Upper lobe of left lung (tissue), 6 donors: ENCODE measurements at regions not wholly inside any gene's neighbourhood (a gene's known extent, or its start where the extent isn't known, plus 50 kb on each side); places are given as distances from the start of the nearest gene placed in this dataset.

ENCODE experiments used
- ATAC-seq, 2 donors: fragments of 200-7000 bp; cut with Tn5 transposase; one replicate each; pipeline ENCODE4 v1.9.1; 2022; ENCODE audit warnings: mild to moderate bottlenecking in 2 of 2, moderate library complexity in 2 of 2; ENCODE audit not compliant: low FRiP score in 2 of 2
- DNase-seq, 2 donors: peaks; one replicate each; pipeline ENCODE4 v3.0.0-alpha.2; 2019 to 2020
- H3K27ac ChIP-seq, 4 donors: fragments of 200-600 bp; sonication (generic); one replicate each; pipeline ENCODE4 v1.5.1; 2016 to 2019
- H3K27me3 ChIP-seq, 4 donors: fragments of 200-600 bp; sonication (generic); one replicate each; pipeline ENCODE4 v1.5.1; 2017 to 2019
- H3K36me3 ChIP-seq, 4 donors: fragments of 200-600 bp; sonication (generic); one replicate each; pipeline ENCODE4 v1.5.1; 2016 to 2019
- H3K4me1 ChIP-seq, 4 donors: fragments of 200-600 bp; sonication (generic); one replicate each; pipeline ENCODE4 v1.5.1; 2018 to 2019
- H3K4me3 ChIP-seq, 4 donors: fragments of 200-600 bp; sonication (generic); one replicate each; pipeline ENCODE4 v1.5.1; 2017 to 2019; ENCODE audit warnings: mild to moderate bottlenecking in 2 of 4, moderate library complexity in 1 of 4
- H3K9me3 ChIP-seq, 4 donors: fragments of 200-600 bp; sonication (generic); one replicate each; pipeline ENCODE4 v1.5.1; 2018 to 2019
- CTCF ChIP-seq, 6 experiments: fragments of 450-650 bp in 4 of 6; fragments of 200-600 bp in 2 of 6; sonication (generic) in 2 of 6; IDR thresholded peaks; one replicate each; pipeline ENCODE4 v1.5.1; 2016 to 2019; ENCODE audit warnings: antibody characterized with exemption in 6 of 6
- EP300 ChIP-seq, 4 donors: sonication (generic); formaldehyde crosslinking; IDR thresholded peaks; one replicate each; pipeline ENCODE4 v1.5.1; 2017; ENCODE audit warnings: antibody characterized with exemption in 4 of 4, control low read depth in 2 of 4
- POLR2A ChIP-seq, 4 donors: fragments of 450-650 bp; IDR thresholded peaks; one replicate each; pipeline ENCODE4 v1.5.1; 2016 to 2017; ENCODE audit warnings: antibody characterized with exemption in 4 of 4, mild to moderate bottlenecking in 2 of 4
- POLR2AphosphoS5 ChIP-seq, 2 donors: sonication (generic); formaldehyde crosslinking; IDR thresholded peaks; one replicate each; pipeline ENCODE4 v1.5.1; 2017; ENCODE audit warnings: antibody characterized with exemption in 2 of 2
- WGBS, 2 donors: methylation state at CpG; one replicate each; pipeline ENCODE4 v1.1.5; 2017 to 2018; 5-methylcytosine and 5-hydroxymethylcytosine counted together
- donor health status: DM: no; HTN: no; CAD: no; lungs with moderate emphysema.
- donor health status: DM: no; HTN: yes; CAD: no; lungs with severe emphysema.

GRCh38 chr2:64232266-64232665 lies 88.0 kb upstream of the PELI1 start:
- no peak overlapping the region for H3K27ac ChIP-seq
- H3K9me3 ChIP-seq, result no peaks in the 10 kb centered on the region
- H3K4me1 ChIP-seq, result peaks cover 8 to 14% (median 12%) of the 10 kb centered on the region in 4 donors
- TF ChIP-seq EP300 (IDR thresholded peaks at IDR 0.05), result no peak
- no peak for TF ChIP-seq POLR2A (IDR thresholded peaks at IDR 0.05)
- no peak for TF ChIP-seq POLR2AphosphoS5 (IDR thresholded peaks at IDR 0.05)
- TF ChIP-seq CTCF (IDR thresholded peaks at IDR 0.05), result no peak
- no peak overlapping the region for H3K4me3 ChIP-seq
- ATAC-seq (no peak), DNase-seq (no peak)
- H3K27me3 ChIP-seq, result no peaks in the 10 kb centered on the region
- 96 to 97% methylated on average over 2 of the region's 2 CpGs for WGBS, 2 donors
- H3K36me3 ChIP-seq, result no peaks in the 10 kb centered on the region

DNA sequence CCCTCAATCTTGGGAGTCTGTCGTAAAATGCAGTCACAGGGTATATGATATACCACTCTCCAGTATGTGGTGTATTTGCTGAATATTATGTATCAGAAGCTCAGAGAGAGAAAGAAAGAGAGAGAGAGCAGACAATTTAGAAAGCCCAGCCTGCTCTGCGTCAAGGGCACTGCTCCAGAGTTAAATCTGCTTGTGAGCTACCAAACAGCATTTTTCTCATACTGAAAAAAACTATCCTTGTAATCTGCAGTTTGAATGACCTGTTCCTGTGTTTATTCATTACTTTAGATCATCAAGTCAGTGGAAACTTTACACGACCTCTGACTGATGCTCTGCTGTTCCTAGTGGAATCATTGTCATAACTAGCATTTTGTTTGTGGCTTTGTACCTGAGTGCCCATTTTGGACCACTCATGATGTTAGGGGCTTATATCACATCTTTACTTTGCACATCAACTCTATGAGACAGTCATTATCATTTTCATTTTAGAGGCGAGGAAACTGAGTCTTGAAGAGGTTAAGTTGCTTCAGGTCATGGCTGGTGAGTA lies 89.2 kb upstream of the PELI1 start:
- Histone ChIP-seq H3K4me1 (peaks cover 0 to 5% (median 3%) of the 10 kb centered on the region in 4 donors), H3K4me3 (no peak overlapping the region), H3K27me3 (no peaks in the 10 kb centered on the region), H3K36me3 (no peaks in the 10 kb centered on the region), H3K9me3 (no peaks in the 10 kb centered on the region), H3K27ac (no peak overlapping the region)
- 66 to 67% methylated on average over 4 of the region's 4 CpGs for WGBS, 2 donors
- DNase-seq, result no peak
- TF ChIP-seq POLR2AphosphoS5 (IDR thresholded peaks at IDR 0.05), result no peak
- no peak for TF ChIP-seq EP300 (IDR thresholded peaks at IDR 0.05)
- no peak for TF ChIP-seq CTCF (IDR thresholded peaks at IDR 0.05)
- no peak for TF ChIP-seq POLR2A (IDR thresholded peaks at IDR 0.05)
- no peak for ATAC-seq

- TF ChIP-seq POLR2A (IDR thresholded peaks at IDR 0.05), result no peak
- H3K36me3 ChIP-seq, result no peaks in the 10 kb centered on the region
- H3K4me1 ChIP-seq, result no peaks in the 10 kb centered on the region
- no peak for ATAC-seq
- WGBS, 2 donors, result 86 to 95% methylated on average over 5 of the region's 5 CpGs
- no peaks in the 10 kb centered on the region for H3K27me3 ChIP-seq
- no peak overlapping the region for H3K4me3 ChIP-seq
- no peak overlapping the region for H3K27ac ChIP-seq
- no peak for DNase-seq
- H3K9me3 ChIP-seq, result no peaks in the 10 kb centered on the region
Observed at GRCh38 chr2:64234150-64234549, 89.9 kb upstream of the PELI1 start.

GRCh38 chr2:64234785-64235184 lies 90.6 kb upstream of the PELI1 start:
- Histone ChIP-seq H3K9me3 (no peaks in the 10 kb centered on the region), H3K4me1 (no peaks in the 10 kb centered on the region), H3K4me3 (no peak overlapping the region), H3K27me3 (no peaks in the 10 kb centered on the region), H3K36me3 (no peaks in the 10 kb centered on the region), H3K27ac (no peak overlapping the region)
- ATAC-seq (no peak), DNase-seq (no peak)
- TF ChIP-seq POLR2A (IDR thresholded peaks at IDR 0.05), result no peak
- no peak for TF ChIP-seq POLR2AphosphoS5 (IDR thresholded peaks at IDR 0.05)
- no peak for TF ChIP-seq EP300 (IDR thresholded peaks at IDR 0.05)
- TF ChIP-seq CTCF (IDR thresholded peaks at IDR 0.05), result no peak
- WGBS, 2 donors, result 75 to 96% methylated on average over 3 of the region's 3 CpGs

DNA sequence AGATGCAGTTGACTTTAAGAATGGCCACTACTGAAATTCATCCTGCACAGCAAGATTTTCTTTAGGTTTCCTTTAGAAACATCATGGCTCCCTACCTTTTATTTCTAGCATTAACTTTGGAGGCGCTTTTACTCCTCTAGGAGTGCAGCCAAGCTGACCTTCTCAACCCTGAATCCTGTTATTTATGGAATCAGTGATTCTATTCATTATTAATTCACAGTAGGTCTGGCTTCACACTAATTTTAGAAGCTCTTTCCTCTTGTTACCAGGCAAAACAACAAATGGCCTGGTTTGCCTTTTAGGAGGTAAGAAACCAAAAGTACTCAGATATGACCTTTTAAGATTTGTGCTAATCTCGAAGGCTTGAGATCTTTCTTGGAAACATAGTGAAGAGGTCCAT lies 93.0 kb upstream of the PELI1 start:
- no peaks in the 10 kb centered on the region for H3K9me3 ChIP-seq
- ATAC-seq (no peak), DNase-seq (no peak)
- no peak overlapping the region for H3K4me3 ChIP-seq
- WGBS, 2 donors, result 87 to 88% methylated on average over 2 of the region's 2 CpGs
- H3K36me3 ChIP-seq, result no peaks in the 10 kb centered on the region
- TF ChIP-seq POLR2A (IDR thresholded peaks at IDR 0.05) (no peak), POLR2AphosphoS5 (IDR thresholded peaks at IDR 0.05) (no peak), CTCF (IDR thresholded peaks at IDR 0.05) (no peak), EP300 (IDR thresholded peaks at IDR 0.05) (no peak)
- no peaks in the 10 kb centered on the region for H3K4me1 ChIP-seq
- no peak overlapping the region for H3K27ac ChIP-seq
- H3K27me3 ChIP-seq, result no peaks in the 10 kb centered on the region
